Hematopoietic multipotent progenitor cell (in vitro differentiated cells): ENCODE measurements at regions not wholly inside any gene's neighbourhood (a gene's known extent, or its start where the extent isn't known, plus 50 kb on each side); places are given as distances from the start of the nearest gene placed in this dataset.
"Not testable (repeated sequence)": the region's sequence is repeated elsewhere in the genome, so short reads cannot be mapped to it uniquely, and the experiment has no call there.

Source experiments
- DNase-seq, 3 donors: peaks; one replicate each; pipeline ENCODE4 v3.0.0-alpha.2; 2011 to 2015; ENCODE audit warnings: low read depth in 2 of 3, low spot score in 2 of 3

DNA sequence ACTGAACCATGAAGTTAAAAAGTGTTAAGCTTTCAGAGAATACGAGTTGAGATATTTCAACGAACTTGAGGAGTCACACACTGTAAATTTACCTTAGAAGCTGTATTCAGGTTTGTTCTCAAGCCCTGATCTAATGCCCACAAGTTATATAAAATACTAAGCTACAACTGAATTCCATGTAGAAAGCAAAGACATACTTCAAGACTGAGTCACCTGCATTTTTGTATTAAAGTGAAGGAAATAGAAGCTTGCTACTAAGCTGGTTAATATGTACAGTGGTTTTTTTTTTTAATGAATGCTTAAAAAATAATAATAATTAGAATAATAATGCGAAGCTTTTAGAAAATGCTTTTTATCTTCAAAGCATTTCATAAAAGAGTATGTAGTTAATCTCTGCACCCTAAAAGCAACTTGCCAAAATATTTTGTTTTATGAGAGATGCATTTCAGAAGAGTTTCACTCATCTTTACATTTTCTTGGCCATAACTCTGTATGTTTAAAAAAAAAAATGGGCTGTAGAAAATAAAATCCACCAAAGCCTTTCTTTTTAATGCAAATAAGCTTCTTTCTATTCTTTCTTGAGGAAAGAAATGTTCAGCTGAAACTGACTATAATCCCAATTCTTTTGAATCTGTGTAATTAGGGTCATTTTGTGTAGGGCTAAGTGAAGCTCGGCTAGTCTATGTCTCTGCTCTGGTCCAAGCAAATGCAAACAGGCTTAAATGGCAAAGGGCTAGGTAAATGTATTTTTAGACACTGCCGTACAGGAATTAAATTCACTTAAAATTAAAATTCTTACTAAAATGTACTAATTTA, 1047.5 kb upstream of the FLRT2 start:
- no peak for DNase-seq

- DNase-seq: no peak
Observed at GRCh38 chr14:84483072-84483420, 1046.9 kb upstream of the FLRT2 start.

DNA sequence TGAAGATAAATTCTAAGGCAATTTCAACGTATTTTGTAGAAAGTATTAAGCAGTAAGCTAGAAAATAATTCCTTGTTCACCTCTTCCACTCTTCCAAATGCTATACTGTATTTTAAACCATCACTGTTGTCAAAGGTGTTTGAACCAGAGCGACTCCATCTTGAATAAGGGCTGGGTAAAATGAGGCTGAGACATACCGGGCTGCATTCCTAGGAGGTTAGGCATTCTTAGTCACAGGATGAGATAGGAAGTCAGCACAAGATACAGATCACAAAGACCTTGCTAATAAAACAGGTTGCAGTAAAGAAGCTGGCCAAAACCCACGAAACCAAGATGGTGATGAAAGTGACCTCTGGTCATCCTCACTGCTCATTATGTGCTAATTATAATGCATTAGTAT, 1045.7 kb upstream of the FLRT2 start:
- DNase-seq: not testable (repeated sequence)

GRCh38 chr14:84485036-84485435, 1044.9 kb upstream of the FLRT2 start:
- no peak for DNase-seq

- DNase-seq: no peak
Observed at GRCh38 chr14:84490081-84490480, 1039.9 kb upstream of the FLRT2 start.

DNA sequence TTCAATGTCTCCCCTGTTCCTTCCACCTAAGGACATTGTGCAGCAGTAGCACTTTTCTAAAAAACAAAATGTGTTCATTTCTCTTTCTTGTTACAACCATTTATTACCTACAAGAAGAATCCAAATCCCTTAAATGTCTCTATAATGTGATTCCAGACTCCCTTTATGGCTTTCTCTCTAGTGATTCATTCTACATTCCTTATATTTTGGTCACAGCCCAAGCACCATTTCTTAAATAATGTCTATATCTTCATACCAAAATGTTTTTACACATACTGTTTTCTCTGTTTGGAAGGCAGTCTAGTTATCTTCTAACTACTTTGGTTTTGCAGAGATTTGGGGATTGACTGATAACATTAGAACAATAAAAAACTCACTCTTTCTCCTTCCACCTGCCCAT, 1037.3 kb upstream of the FLRT2 start:
- no peak for DNase-seq

GRCh38 chr14:84493779-84494178, 1036.2 kb upstream of the FLRT2 start:
- no peak for DNase-seq

DNA sequence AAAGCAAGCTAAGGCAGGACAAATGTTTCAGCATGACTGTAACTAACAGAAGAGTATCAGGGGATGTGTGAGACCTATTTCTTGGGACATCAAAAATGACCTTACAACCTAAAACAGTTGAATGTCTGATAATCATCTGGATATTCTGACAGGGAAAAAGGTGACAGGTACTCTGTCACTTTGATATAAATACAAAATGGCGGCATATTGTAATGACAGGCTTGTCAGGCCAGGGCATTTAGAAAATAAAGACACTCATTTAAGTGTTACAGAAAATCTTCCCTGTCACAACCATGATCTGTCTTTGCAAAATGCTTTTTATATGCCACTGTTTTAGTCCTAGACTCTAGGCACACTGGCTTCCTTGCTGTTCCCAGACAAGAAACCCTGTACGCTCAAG, 1033.3 kb upstream of the FLRT2 start:
- DNase-seq: no peak

DNA sequence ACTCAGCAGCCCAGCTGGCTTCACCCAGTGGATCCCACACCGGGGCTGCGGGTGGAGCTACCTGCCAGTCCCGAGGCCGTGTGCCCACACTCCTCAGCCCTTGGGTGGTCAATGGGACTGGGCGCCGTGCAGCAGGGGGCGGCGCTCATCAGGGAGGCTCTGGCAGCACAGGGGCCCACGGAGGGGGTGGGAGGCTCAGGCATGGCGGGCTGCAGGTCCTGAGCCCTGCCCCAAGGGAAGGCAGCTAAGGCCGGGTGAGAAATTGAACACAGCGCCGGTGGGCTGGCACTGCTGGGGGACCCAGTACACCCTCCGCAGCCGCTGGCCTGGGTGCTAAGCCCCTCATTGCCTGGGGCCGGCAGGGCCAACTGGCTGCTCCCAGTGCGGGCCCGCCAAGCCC, 1017.1 kb upstream of the FLRT2 start:
- not testable (repeated sequence) for DNase-seq

GRCh38 chr14:84519836-84520235, 1010.1 kb upstream of the FLRT2 start:
- no peak for DNase-seq

DNA sequence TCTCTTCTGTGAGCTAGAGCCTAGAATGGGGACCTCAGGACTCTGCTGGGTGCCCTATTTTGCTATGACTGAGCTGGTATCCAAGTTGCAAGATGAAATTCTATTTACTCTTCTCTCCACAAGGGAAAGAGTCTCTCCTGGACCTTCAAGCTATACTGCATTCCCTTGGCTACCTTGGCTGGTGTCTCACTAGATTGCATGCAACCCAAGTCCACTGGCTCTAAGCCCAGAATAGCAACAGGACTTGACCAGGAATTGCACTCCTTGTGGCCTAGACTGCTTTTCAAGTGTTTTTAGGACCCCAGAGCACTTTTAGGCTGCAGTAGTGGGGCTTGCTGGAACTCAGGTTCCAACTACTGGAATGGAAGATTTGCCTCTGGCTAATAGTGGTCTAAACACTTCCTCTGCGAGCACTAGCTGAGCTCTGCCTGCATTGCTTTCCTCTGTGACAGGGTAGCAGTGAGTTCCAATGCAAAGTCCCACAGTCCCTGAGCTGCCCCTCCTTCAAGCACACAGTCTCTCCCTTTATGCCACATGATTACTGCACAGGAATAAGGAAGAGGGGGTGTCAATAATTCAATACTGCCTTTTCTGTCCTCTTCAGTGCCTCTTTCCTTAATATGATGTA, 1009.1 kb upstream of the FLRT2 start:
- DNase-seq: no peak

- no peak for DNase-seq
Observed at GRCh38 chr14:84523746-84524145, 1006.2 kb upstream of the FLRT2 start.

DNA sequence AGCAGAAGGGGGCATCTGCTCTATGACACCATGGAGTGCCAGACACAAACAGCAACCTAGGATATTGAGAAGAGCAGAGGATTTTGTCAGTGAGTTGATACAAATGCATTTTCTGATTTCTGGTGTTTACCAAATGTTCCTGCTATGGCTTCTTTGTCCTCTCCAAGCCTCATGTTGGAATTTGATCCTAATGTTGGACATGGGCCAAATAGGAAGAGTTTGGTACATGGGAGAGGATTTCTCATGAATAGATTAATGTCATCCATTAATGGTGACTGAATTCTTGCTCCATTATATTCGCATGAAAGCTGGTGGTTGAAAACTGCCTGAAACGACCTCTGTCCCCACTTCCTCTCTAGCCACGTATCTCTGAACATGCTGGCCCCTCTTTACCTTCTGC, 1002.2 kb upstream of the FLRT2 start:
- no peak for DNase-seq

GRCh38 chr14:84532016-84532415, 997.9 kb upstream of the FLRT2 start:
- no peak for DNase-seq

GRCh38 chr14:84533181-84533725, 996.7 kb upstream of the FLRT2 start:
- no peak for DNase-seq

DNA sequence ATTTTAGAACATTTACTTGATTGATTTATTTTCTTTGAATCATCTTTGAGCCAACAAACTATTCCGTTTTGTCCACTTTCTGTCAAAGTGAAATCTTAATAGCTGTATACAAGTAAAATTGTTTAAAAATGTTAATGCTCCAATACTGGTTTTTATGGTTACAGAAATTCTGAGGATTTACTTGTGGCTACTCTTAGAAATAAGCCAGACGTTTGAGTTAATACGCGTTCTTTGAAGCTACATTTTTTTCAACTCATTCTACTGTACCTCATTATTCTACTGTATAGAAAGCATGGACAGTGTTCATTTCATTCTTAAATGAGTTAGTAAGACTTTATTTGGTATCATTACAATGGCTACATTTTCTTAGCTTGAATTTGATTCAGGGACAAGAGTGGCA, 996.2 kb upstream of the FLRT2 start:
- DNase-seq: no peak

DNA sequence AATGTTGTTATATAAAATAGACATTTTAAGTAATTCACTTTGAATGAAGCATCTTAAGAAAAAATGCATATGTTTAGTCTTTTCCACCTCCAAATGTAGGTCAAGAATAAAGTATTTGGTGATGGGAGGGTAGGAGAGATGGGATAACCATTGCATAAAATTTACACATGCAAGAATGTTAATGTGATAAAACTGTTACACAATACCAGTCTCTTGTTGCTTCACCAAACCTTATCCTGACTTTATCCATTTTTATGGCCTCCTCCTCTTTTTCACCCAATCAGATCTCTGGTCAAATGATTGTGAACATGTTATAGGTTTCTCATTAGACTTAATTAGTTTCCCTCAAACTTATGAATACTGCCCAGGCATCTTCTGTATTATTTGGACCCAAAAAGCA, 994.5 kb upstream of the FLRT2 start:
- no peak for DNase-seq

DNA sequence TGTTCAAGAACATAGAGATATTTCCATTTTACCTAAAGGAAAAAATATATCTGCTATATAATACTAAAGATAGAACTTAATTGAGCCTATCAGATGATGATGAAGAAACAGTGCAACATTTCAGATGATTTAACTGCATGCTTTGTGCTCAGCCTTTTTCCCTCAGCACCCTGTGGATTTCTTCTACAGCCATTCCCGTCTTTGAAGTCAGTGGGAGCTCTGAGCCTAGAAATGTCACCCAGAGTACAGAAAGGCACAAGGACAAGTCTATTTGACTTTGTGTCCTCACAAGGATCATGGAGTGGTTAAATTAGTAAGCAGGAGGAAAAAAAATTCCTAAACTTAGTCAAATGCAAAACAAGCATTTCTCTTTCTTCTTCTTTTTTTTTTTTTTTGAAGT, 994.0 kb upstream of the FLRT2 start:
- no peak for DNase-seq

DNA sequence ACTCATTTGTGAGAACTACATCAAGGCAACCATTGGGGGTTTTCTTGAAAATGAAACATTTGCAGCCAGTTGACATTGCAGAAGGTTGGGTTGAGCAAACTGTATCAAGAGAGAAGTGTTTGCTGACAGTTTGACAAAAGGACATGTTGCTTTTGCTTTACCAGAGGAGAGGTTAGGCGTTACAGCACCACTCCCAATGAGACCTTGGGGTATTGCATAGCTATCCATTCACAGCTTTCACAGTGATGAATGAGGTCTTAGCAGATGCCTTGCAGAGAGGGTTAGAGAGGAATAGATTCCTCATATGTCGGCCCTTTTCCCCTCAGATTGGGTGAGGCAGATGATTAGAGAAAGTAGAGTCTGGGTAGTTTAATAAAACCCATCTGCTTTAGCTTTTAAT, 988.9 kb upstream of the FLRT2 start:
- no peak for DNase-seq

DNA sequence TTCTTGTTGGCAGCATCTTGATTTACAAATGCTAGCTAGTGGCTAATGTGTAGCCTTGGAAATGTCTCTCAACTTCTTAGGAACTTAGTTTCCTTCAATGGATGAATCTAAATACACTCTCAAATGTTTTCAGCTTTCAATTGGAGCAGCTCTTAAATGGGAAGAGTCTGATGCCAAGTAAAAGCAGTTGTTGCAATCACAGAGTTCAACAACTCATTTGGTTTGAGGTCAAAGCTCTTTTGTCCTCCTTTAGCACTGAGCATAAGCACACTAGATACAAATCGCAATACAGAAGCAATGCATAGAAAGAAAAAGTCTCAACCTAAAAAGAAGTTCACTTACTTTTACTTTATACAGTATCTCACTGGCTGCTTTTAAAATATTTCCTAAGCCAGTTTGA, 986.1 kb upstream of the FLRT2 start:
- DNase-seq: no peak

DNA sequence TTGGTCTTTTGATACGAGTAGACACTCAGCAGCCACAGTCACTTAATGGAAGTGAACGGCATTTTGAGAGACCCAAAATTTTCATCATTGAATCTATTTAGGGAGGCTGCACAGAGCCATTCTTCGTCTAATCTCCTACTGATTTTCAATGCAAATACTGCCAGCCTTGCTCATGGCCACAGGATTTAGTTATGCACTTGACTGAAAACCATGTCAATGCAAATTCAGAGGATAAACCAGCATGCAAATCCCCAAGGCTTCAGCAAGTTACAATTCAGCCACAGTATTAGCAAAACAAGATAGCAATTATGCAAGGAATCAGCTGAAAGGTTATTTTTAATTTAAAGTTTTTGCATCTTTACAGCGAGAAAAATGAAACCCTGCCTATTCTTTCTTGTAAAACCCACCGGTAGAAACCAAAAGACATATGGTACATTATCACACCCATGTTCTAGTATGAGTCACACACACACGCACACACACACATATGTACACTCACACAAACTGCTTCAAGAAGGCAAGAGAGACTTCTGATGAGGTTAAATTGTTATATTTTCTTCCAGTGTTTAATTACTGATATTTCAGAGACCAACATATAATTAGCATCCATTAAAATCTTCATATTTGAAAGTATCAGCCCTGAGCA, 985.3 kb upstream of the FLRT2 start:
- no peak for DNase-seq

- no peak for DNase-seq
Observed at GRCh38 chr14:84546236-84546635, 983.7 kb upstream of the FLRT2 start.
